SK-N-SH (cell line): ENCODE measurements at regions not wholly inside any gene's neighbourhood (a gene's known extent, or its start where the extent isn't known, plus 50 kb on each side); places are given as distances from the start of the nearest gene placed in this dataset.

Experiments
- CTCF ChIA-PET: fragments of 300-600, 350-600 bp; formaldehyde crosslinking; extraction: SDS; loops from one replicate; lab custom pipeline; 2021; lab: Yijun Ruan, JAX
- POLR2A ChIA-PET: fragments of 350-600 bp; sonication (Branson Sonifier 250); formaldehyde crosslinking; extraction: SDS; loops from one replicate; lab custom pipeline; 2020; ENCODE audit warnings: antibody characterized with exemption, inconsistent platforms; lab: Yijun Ruan, JAX
- DNase-seq: peaks from one replicate; pipeline ENCODE4 v3.0.0; 2012
- H2AFZ ChIP-seq: fragments of 200-600 bp; sonication (generic); 2 replicates; pipeline ENCODE4 v1.8.1; 2016; ENCODE audit warnings: antibody characterized with exemption, mild to moderate bottlenecking, low read depth
- H3F3A ChIP-seq: fragments of 200-600 bp; sonication (generic); replicated peaks from 2 replicates; pipeline ENCODE3; 2016; ENCODE audit warnings: antibody characterized with exemption, mild to moderate bottlenecking; ENCODE audit not compliant: insufficient read depth
- H3K27ac ChIP-seq, 2 experiments: fragments of 200-500 bp in 1 of 2; fragments of 200-600 bp in 1 of 2; sonication (Bioruptor generic) in 1 of 2; sonication (generic), shearing (Covaris generic) in 1 of 2; 2 replicates each; pipeline versions ENCODE4 v1.5.1 to v1.6.1; 2014 to 2016; ENCODE audit warnings: low read depth in 2 of 2, inconsistent platforms in 1 of 2, low read length in 1 of 2, mild to moderate bottlenecking in 1 of 2, mixed read lengths in 1 of 2
- H3K27me3 ChIP-seq: fragments of 200-600 bp; sonication (generic), shearing (Covaris generic); 2 replicates; pipeline ENCODE4 v1.6.1; 2016; ENCODE audit warnings: mixed run types; ENCODE audit not compliant: insufficient read depth
- H3K36me3 ChIP-seq, 2 experiments: fragments of 200-500 bp in 1 of 2; fragments of 200-600 bp in 1 of 2; sonication (Bioruptor generic) in 1 of 2; sonication (generic) in 1 of 2; replicated peaks in 1 of 2; 2 replicates each; pipeline versions ENCODE3 to v1.5.1; 2014 to 2016; ENCODE audit warnings: low read length in 1 of 2, mild to moderate bottlenecking in 1 of 2; ENCODE audit not compliant: insufficient read depth in 2 of 2, control insufficient read depth in 1 of 2
- H3K4me1 ChIP-seq, 2 experiments: fragments of 200-500 bp in 1 of 2; fragments of 200-600 bp in 1 of 2; sonication (Bioruptor generic) in 1 of 2; sonication (generic), shearing (Covaris generic) in 1 of 2; 2 replicates each; pipeline versions ENCODE4 v1.5.1 to v1.6.1; 2014 to 2016; ENCODE audit warnings: low read depth in 1 of 2, low read length in 1 of 2, mixed run types in 1 of 2; ENCODE audit not compliant: insufficient read depth in 2 of 2, control insufficient read depth in 1 of 2
- H3K4me2 ChIP-seq: fragments of 200-600 bp; sonication (generic), shearing (Covaris generic); 2 replicates; pipeline ENCODE4 v1.6.1; 2017; ENCODE audit warnings: mixed run types
- H3K4me3 ChIP-seq, 2 experiments: fragments of 200-500 bp in 1 of 2; fragments of 200-600 bp in 1 of 2; sonication (Bioruptor generic) in 1 of 2; sonication (generic), shearing (Covaris generic) in 1 of 2; 2 replicates each; pipeline versions ENCODE4 v1.5.1 to v1.8.1; 2014 to 2016; ENCODE audit warnings: low read depth in 2 of 2, inconsistent platforms in 1 of 2, low read length in 1 of 2, mild to moderate bottlenecking in 1 of 2, mixed read lengths in 1 of 2, moderate library complexity in 1 of 2
- H3K79me2 ChIP-seq: fragments of 200-600 bp; sonication (generic); 2 replicates; pipeline ENCODE4 v1.8.1; 2017; ENCODE audit warnings: mild to moderate bottlenecking; ENCODE audit not compliant: insufficient read depth
- H3K9ac ChIP-seq: fragments of 200-600 bp; sonication (generic); 2 replicates; pipeline ENCODE4 v1.6.1; 2017; ENCODE audit warnings: mixed run types
- H3K9me2 ChIP-seq: fragments of 200-600 bp; sonication (generic); 2 replicates; pipeline ENCODE4 v1.6.1; 2017; ENCODE audit warnings: mixed run types
- H3K9me3 ChIP-seq: fragments of 200-600 bp; sonication (generic); 2 replicates; pipeline ENCODE4 v1.6.1; 2017; ENCODE audit warnings: mixed run types, mild to moderate bottlenecking, moderate library complexity
- H4K20me1 ChIP-seq: fragments of 200-600 bp; sonication (generic); 2 replicates; pipeline ENCODE4 v1.6.1; 2017; ENCODE audit warnings: mild to moderate bottlenecking, mixed run types; ENCODE audit not compliant: insufficient read depth
- EP300 ChIP-seq, 2 experiments: IDR thresholded peaks; 2 replicates each; pipeline versions ENCODE4 v1.4.0 to v1.6.1; 2012; ENCODE audit warnings: borderline replicate concordance in 1 of 2, low read depth in 1 of 2, low read length in 1 of 2
- FOSL2 ChIP-seq: IDR thresholded peaks from 2 replicates; pipeline ENCODE4 v1.4.0; 2012; ENCODE audit warnings: low read depth, mild to moderate bottlenecking, moderate library complexity, borderline replicate concordance
- FOXJ3 ChIP-seq: sonication (generic); formaldehyde crosslinking; IDR thresholded peaks from 2 replicates; pipeline ENCODE4 v1.5.1; 2020; ENCODE audit warnings: mild to moderate bottlenecking, missing genetic modification reagents
- GABPA ChIP-seq: IDR thresholded peaks from 2 replicates; pipeline ENCODE4 v1.4.0; 2012; ENCODE audit warnings: low read depth, mild to moderate bottlenecking
- JUND ChIP-seq: IDR thresholded peaks from 2 replicates; pipeline ENCODE4 v1.4.0; 2012
- MXI1 ChIP-seq: IDR thresholded peaks from 2 replicates; pipeline ENCODE4 v1.6.1; 2012; ENCODE audit warnings: mild to moderate bottlenecking, low read depth, low read length, improper control_type of control experiment
- NFIC ChIP-seq: IDR thresholded peaks from 2 replicates; pipeline ENCODE4 v1.4.0; 2012; ENCODE audit warnings: borderline replicate concordance
- NRF1 ChIP-seq: IDR thresholded peaks from 2 replicates; pipeline ENCODE4 v1.6.1; 2012; ENCODE audit warnings: low read depth, mild to moderate bottlenecking, low read length
- RAD21 ChIP-seq: IDR thresholded peaks from 2 replicates; pipeline ENCODE4 v1.6.1; 2012; ENCODE audit warnings: mild to moderate bottlenecking, low read length
- RXRA ChIP-seq: IDR thresholded peaks from 2 replicates; pipeline ENCODE4 v1.4.0; 2012; ENCODE audit warnings: low read depth, mild to moderate bottlenecking, borderline replicate concordance
- SIN3A ChIP-seq: IDR thresholded peaks from 2 replicates; pipeline ENCODE4 v1.6.1; 2012; ENCODE audit warnings: low read depth, mild to moderate bottlenecking, low read length, moderate library complexity, borderline replicate concordance
- TEAD4 ChIP-seq: IDR thresholded peaks from 2 replicates; pipeline ENCODE4 v1.4.0; 2012; ENCODE audit warnings: mild to moderate bottlenecking, borderline replicate concordance; ENCODE audit not compliant: insufficient read depth
- WGBS: methylation state at CpG from one replicate; pipeline ENCODE4 v1.1.6; 2017; ENCODE audit warnings: low lambda C conversion rate; 5-methylcytosine and 5-hydroxymethylcytosine counted together
- TF ChIP-seq, protein P1 (sequence below): IDR thresholded peaks from 2 replicates; pipeline ENCODE4 v1.4.0; 2012; ENCODE audit warnings: low read depth
- TF ChIP-seq, protein P2 (sequence below): fragments of 200-600 bp; sonication (generic); IDR thresholded peaks from 2 replicates; pipeline ENCODE4 v1.6.1; 2017; ENCODE audit warnings: antibody characterized with exemption, mild to moderate bottlenecking, moderate library complexity
- TF ChIP-seq, protein P3 (sequence below): IDR thresholded peaks from 2 replicates; pipeline ENCODE4 v1.4.0; 2012; ENCODE audit warnings: low read depth, borderline replicate concordance
- TF ChIP-seq, protein P4 (sequence below): IDR thresholded peaks from 2 replicates; pipeline ENCODE4; 2012

DNA sequence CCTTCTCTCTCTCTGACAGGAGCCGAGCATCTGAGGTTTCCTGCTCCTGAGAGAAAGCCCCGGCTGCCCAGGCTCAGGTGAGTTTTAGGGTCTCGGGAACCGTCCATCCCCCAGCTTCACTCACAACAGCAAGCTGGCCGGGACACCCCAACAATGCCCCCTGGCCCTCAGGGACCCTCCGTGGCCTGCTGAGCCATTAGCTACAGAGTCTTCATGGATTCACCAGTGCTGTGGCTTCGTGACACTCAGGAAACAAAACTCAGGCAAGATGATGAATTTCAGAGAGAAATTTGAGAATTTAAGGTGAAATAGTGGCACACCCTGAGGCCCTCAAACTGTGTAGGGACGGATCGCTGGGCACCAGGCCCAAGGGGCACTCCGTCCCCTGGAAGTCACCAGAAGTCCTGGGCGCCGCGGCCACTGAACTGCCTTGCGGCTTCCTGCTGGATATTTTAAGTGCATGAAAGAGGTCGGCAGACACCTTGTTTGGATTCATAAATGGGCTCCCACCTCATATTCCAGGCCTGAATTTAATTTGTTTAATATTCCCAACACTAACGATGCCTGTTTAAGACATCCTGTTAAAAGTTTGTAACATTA, 368.3 kb upstream of the SALL3 start (continued):
- no peak for TF ChIP-seq EP300 (IDR thresholded peaks at IDR 0.05; ENCODE audit: borderline replicate concordance in 1 of 2, low read depth in 1 of 2, low read length in 1 of 2)
- no peak for TF ChIP-seq JUND
- TF ChIP-seq RXRA, result no peak
- no peak for TF ChIP-seq MXI1
- TF ChIP-seq SIN3A, result no peak
- TF ChIP-seq RAD21, result no peak
- TF ChIP-seq FOXJ3 (CRISPR knock-in tag), result no peak
- TF ChIP-seq, protein P1, sequence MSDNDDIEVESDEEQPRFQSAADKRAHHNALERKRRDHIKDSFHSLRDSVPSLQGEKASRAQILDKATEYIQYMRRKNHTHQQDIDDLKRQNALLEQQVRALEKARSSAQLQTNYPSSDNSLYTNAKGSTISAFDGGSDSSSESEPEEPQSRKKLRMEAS, result no peak

DNA sequence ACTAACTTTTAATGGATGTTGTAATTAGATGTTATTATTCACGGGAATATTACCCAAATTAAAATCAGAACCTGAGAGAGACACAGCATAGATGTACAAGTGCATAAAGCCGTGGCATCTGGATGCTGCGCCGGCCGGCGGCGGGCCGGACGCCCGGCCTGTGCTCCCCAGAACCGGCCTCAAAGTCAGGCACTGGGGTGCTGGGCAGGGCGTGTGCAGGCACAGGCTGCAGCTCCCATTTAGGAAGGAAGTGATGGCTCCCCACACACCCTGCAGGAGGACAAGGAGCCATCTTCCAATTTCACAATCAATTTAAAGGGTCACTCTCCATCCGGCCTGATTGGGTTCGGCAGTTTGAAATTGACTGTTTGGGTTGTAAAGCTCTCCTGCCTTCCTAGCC, 367.7 kb upstream of the SALL3 start:
- H3K36me3 ChIP-seq, result no peaks in the 10 kb centered on the region
- H3K27ac ChIP-seq, result no peak overlapping the region
- H2AFZ ChIP-seq, result no peak overlapping the region
- TF ChIP-seq NRF1, result no peak
- TF ChIP-seq TEAD4, result no peak
- TF ChIP-seq, protein P2, sequence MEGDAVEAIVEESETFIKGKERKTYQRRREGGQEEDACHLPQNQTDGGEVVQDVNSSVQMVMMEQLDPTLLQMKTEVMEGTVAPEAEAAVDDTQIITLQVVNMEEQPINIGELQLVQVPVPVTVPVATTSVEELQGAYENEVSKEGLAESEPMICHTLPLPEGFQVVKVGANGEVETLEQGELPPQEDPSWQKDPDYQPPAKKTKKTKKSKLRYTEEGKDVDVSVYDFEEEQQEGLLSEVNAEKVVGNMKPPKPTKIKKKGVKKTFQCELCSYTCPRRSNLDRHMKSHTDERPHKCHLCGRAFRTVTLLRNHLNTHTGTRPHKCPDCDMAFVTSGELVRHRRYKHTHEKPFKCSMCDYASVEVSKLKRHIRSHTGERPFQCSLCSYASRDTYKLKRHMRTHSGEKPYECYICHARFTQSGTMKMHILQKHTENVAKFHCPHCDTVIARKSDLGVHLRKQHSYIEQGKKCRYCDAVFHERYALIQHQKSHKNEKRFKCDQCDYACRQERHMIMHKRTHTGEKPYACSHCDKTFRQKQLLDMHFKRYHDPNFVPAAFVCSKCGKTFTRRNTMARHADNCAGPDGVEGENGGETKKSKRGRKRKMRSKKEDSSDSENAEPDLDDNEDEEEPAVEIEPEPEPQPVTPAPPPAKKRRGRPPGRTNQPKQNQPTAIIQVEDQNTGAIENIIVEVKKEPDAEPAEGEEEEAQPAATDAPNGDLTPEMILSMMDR, result no peak
- no peak for TF ChIP-seq FOSL2
- no peak for TF ChIP-seq GABPA
- TF ChIP-seq MXI1, result no peak
- H3K9me3 ChIP-seq, result no peaks in the 10 kb centered on the region
- DNase-seq, result no peak
- H3K4me1 ChIP-seq, result no peaks in the 10 kb centered on the region
- H3K79me2 ChIP-seq, result no peaks in the 10 kb centered on the region
- CTCF ChIA-PET, result no interaction called here
- POLR2A ChIA-PET, result no interaction called here
- H3K9ac ChIP-seq, result no peak overlapping the region
- no peak overlapping the region for H3K4me2 ChIP-seq
- no peaks in the 10 kb centered on the region for H3K27me3 ChIP-seq
- H3F3A ChIP-seq, result no peaks in the 10 kb centered on the region
- WGBS, result 13% methylated on average over 9 of the region's 14 CpGs
- H4K20me1 ChIP-seq, result no peaks in the 10 kb centered on the region
- H3K9me2 ChIP-seq, result no peaks in the 10 kb centered on the region
- H3K4me3 ChIP-seq, result no peak overlapping the region

DNA sequence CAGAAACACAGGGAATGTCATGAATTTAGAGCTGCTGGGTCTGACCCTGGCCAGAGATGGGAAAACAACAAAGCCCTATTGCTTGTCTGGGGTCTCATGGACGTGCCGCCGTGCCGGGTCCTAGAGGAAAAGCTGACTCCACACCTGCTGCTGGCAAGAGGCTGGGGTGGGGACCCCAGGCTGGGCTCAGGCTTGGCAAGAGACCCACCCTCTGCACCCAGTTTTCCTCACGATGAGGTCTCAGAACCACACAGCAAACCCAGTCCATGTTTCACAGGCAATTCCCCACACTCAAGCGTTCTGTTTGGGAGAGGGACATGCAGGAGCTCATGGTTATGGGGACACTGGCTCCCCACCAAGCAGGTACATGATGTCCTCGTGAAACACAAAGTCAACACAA, 367.3 kb upstream of the SALL3 start:
- Histone ChIP-seq H3K27ac (no peak overlapping the region), H3K27me3 (no peaks in the 10 kb centered on the region), H3F3A (no peaks in the 10 kb centered on the region), H3K9ac (no peak overlapping the region), H3K9me2 (no peaks in the 10 kb centered on the region), H2AFZ (no peak overlapping the region), H3K36me3 (no peaks in the 10 kb centered on the region), H3K4me2 (no peak overlapping the region), H3K4me3 (no peak overlapping the region), H3K9me3 (no peaks in the 10 kb centered on the region), H3K79me2 (no peaks in the 10 kb centered on the region), H3K4me1 (no peaks in the 10 kb centered on the region), H4K20me1 (no peaks in the 10 kb centered on the region)
- WGBS, result 0% methylated on average over 2 of the region's 7 CpGs
- TF ChIP-seq NRF1, result no peak
- TF ChIP-seq, protein P3, sequence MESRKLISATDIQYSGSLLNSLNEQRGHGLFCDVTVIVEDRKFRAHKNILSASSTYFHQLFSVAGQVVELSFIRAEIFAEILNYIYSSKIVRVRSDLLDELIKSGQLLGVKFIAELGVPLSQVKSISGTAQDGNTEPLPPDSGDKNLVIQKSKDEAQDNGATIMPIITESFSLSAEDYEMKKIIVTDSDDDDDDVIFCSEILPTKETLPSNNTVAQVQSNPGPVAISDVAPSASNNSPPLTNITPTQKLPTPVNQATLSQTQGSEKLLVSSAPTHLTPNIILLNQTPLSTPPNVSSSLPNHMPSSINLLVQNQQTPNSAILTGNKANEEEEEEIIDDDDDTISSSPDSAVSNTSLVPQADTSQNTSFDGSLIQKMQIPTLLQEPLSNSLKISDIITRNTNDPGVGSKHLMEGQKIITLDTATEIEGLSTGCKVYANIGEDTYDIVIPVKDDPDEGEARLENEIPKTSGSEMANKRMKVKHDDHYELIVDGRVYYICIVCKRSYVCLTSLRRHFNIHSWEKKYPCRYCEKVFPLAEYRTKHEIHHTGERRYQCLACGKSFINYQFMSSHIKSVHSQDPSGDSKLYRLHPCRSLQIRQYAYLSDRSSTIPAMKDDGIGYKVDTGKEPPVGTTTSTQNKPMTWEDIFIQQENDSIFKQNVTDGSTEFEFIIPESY, result no peak
- TF ChIP-seq RAD21, result no peak
- no peak for TF ChIP-seq RXRA
- TF ChIP-seq, protein P4, sequence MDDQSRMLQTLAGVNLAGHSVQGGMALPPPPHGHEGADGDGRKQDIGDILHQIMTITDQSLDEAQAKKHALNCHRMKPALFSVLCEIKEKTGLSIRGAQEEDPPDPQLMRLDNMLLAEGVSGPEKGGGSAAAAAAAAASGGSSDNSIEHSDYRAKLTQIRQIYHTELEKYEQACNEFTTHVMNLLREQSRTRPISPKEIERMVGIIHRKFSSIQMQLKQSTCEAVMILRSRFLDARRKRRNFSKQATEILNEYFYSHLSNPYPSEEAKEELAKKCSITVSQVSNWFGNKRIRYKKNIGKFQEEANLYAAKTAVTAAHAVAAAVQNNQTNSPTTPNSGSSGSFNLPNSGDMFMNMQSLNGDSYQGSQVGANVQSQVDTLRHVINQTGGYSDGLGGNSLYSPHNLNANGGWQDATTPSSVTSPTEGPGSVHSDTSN, result no peak
- no peak for TF ChIP-seq SIN3A
- TF ChIP-seq NFIC, result no peak
- ChIA-PET POLR2A (no interaction called here), CTCF (no interaction called here)
- no peak for DNase-seq
